Stomach (tissue), 4 donors: ENCODE measurements at regions not wholly inside any gene's neighbourhood (a gene's known extent, or its start where the extent isn't known, plus 50 kb on each side); places are given as distances from the start of the nearest gene placed in this dataset.

Source experiments
- POLR2A ChIP-seq, 4 donors: fragments of 450-650 bp; IDR thresholded peaks; one replicate each; pipeline ENCODE4 v1.6.1; 2016; ENCODE audit warnings: antibody characterized with exemption in 4 of 4, control low read depth in 2 of 4, mild to moderate bottlenecking in 1 of 4, moderate library complexity in 1 of 4
- POLR2AphosphoS5 ChIP-seq, 3 donors: sonication (generic); formaldehyde crosslinking; IDR thresholded peaks; one replicate each; pipeline ENCODE4 v1.6.1; 2016; ENCODE audit warnings: antibody characterized with exemption in 3 of 3
- TF ChIP-seq, protein P1 (sequence below), 7 experiments: fragments of 450-650 bp in 4 of 7; fragments of 200-600 bp in 3 of 7; sonication (generic) in 3 of 7; IDR thresholded peaks; one replicate each; pipeline ENCODE4 v1.5.1; 2016 to 2019; ENCODE audit warnings: antibody characterized with exemption in 7 of 7, control low read depth in 2 of 7, mild to moderate bottlenecking in 1 of 7

DNA sequence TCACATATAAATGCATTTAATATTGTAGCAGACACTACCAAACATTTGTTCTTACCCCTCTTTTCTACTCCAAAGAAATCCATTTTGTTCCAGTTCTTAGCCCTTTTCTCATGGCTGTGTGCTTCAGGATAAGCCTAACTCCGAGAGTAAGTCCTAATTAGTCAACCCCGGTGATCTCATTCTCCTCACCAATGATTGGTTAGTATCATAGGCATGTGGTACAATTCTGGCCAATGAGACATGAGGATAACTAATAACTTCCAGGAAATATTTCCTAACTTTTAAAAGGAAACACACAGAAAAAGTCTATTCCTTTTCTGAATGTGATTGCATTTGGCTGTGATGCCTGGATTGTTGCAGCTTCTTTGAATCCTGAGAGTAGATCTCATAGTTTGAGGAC lies 116.0 kb downstream of the GPR63 start:
- TF ChIP-seq POLR2AphosphoS5 (IDR thresholded peaks at IDR 0.05) (no peak), POLR2A (IDR thresholded peaks at IDR 0.05) (no peak)
- TF ChIP-seq, protein P1, sequence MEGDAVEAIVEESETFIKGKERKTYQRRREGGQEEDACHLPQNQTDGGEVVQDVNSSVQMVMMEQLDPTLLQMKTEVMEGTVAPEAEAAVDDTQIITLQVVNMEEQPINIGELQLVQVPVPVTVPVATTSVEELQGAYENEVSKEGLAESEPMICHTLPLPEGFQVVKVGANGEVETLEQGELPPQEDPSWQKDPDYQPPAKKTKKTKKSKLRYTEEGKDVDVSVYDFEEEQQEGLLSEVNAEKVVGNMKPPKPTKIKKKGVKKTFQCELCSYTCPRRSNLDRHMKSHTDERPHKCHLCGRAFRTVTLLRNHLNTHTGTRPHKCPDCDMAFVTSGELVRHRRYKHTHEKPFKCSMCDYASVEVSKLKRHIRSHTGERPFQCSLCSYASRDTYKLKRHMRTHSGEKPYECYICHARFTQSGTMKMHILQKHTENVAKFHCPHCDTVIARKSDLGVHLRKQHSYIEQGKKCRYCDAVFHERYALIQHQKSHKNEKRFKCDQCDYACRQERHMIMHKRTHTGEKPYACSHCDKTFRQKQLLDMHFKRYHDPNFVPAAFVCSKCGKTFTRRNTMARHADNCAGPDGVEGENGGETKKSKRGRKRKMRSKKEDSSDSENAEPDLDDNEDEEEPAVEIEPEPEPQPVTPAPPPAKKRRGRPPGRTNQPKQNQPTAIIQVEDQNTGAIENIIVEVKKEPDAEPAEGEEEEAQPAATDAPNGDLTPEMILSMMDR (IDR thresholded peaks at IDR 0.05) = no peak
